Choroid plexus epithelial cell (primary cell): ENCODE measurements at regions not wholly inside any gene's neighbourhood (a gene's known extent, or its start where the extent isn't known, plus 50 kb on each side); places are given as distances from the start of the nearest gene placed in this dataset.

ENCODE experiments used
- DNase-seq: peaks from one replicate; pipeline ENCODE4 v3.0.0-alpha.2; 2010; ENCODE audit warnings: low read depth
- H3K4me3 ChIP-seq: 2 replicates; pipeline ENCODE4 v1.5.1; 2011; ENCODE audit warnings: low read depth, mild to moderate bottlenecking, control low read depth, low read length, moderate library complexity
- TF ChIP-seq, protein P1 (sequence below): conservative IDR thresholded peaks from 2 replicates; pipeline ENCODE4 v1.5.1; 2011; ENCODE audit warnings: low read depth, mild to moderate bottlenecking, control low read depth, inconsistent platforms, low read length, moderate library complexity

DNA sequence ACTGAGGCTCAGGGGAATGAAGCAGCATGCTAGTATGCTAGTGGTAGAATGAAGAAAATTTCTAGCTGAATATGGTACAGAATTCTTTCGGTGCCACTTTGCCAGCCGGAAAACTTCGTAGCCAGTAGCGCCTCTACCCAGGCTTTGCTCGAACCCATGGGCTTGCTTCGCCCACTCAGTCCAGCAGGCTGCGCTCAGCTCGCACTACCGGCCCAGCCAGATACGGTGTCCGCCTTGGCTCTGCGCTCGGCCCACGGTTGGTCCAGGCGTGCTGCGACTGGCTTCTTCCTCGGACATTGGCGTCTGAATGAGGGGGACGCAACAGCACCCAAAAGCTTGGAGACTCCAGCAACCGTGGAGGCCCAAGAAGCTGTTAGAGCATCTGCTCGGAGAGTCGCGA is 372.5 kb upstream of the CDH8 start:
- TF ChIP-seq, protein P1, sequence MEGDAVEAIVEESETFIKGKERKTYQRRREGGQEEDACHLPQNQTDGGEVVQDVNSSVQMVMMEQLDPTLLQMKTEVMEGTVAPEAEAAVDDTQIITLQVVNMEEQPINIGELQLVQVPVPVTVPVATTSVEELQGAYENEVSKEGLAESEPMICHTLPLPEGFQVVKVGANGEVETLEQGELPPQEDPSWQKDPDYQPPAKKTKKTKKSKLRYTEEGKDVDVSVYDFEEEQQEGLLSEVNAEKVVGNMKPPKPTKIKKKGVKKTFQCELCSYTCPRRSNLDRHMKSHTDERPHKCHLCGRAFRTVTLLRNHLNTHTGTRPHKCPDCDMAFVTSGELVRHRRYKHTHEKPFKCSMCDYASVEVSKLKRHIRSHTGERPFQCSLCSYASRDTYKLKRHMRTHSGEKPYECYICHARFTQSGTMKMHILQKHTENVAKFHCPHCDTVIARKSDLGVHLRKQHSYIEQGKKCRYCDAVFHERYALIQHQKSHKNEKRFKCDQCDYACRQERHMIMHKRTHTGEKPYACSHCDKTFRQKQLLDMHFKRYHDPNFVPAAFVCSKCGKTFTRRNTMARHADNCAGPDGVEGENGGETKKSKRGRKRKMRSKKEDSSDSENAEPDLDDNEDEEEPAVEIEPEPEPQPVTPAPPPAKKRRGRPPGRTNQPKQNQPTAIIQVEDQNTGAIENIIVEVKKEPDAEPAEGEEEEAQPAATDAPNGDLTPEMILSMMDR, result no peak
- no peak for DNase-seq
- no peak overlapping the region for H3K4me3 ChIP-seq

DNA sequence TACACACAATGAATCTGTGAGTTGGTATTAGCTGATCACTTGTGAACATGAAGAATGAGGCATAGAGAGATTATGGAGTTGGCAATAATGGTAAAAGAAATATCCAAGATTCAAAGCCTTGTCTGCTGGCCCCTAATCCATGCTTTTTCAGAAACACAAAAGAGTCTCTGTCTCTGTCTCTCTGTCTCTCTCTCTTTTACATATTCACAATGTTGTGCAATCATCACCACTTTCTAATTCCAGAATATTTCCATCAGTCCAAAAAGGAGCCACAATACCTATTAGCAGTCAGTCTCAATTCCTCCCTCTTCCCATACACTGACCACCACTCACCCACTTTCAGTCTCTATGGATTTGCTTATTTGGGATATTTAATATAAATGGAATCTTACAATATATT is 370.1 kb upstream of the CDH8 start:
- TF ChIP-seq, protein P1, result no peak
- no peak overlapping the region for H3K4me3 ChIP-seq
- no peak for DNase-seq

DNA sequence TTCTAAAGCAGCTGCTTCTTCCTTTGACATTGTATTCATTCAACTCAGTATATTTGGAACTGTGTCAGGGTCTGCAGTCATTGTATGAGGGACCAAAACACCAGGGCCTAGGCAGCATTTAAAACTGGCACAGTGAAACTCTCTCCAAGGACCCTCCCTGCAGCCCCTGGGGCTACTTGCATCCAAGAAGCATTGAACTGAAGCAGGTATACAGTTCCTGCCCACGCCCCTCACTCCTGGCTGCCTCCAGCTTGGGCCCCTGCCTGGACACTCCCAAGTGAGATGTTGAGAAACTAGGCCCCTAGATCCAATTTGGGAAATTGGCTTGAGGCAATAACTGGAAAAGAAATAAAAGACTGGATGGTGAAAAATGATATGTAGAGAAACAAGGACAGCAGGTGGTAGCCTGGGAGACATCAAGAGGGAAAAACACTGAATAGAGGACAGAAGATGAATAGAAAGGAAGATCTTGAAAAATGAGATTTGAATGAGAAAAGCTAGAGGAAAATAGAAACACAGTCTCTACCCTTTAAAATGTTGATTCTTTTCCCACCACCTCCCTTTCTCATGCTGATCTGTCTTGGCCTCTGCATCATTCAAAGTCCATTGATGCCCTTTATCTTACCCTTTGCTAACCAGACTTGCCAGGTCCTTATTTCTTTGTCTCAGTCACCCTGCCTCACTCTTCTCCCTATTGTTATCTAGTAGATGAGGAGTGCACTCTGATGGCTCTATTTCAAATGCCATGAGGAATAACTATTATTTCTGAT is 368.8 kb upstream of the CDH8 start:
- H3K4me3 ChIP-seq, result no peak overlapping the region
- TF ChIP-seq, protein P1, result no peak

DNA sequence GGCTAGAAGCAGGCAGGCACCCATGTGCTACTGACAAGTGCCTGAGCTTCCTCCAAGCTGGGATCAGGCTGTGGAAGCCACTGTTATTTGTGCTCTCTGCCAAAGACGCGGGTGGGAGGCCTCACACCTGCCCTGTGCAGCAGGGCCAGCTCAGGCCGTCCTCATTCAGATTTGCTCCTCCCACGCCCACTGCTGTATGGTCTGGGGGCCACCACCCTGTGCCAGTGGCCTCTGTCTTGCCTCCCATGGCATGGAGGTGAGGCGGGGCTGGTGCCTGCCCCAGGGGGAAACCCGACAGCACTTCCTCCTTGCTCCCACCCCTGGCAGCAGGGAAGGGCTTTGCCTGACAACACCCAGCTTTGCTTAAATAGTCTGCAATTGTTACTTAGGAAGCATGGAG is 356.5 kb upstream of the CDH8 start:
- TF ChIP-seq, protein P1, result no peak

More for the DNA sequence above, 368.8 kb upstream of the CDH8 start:
- no peak for DNase-seq

DNA sequence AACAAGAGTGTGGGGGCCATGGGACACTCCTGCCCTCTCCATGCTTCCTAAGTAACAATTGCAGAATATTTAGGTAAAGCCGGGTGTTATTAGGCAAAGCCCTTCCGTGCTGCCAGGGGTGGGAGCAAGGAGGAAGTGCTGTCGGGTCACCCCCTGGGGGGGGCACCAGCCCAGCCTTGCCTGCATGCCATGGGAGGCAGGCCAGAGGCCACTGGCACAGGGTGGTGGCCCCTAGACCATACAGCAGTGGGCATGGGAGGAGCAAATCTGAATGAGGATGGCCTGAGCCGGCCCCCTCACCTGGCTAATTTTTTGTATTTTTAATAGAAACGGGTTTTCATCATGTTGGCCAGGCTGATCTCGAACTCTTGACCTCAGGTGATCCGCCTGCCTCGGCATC is 355.7 kb upstream of the CDH8 start:
- no peak overlapping the region for H3K4me3 ChIP-seq
- TF ChIP-seq, protein P1, result no peak
- no peak for DNase-seq

More for the DNA sequence above, 356.5 kb upstream of the CDH8 start:
- no peak overlapping the region for H3K4me3 ChIP-seq
- no peak for DNase-seq

DNA sequence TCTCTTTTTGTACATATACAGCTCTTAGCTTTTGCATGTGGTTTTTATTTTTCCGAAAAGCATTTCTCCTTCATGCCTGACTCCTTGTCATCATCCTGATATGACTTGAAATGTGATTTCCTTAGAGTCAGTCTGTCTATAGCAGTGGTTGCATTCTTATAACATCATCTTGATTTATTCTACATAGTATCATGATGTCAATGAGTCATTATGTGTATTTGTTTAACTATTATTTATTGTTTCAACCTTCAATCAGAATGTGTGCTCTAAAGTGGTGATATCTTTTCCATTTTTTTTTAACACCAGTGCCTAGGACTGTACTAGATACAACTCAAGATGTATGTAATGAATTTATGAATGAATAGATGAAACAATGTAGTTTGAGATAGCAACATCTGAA is 354.9 kb upstream of the CDH8 start:
- H3K4me3 ChIP-seq, result no peak overlapping the region
- TF ChIP-seq, protein P1, result no peak
- DNase-seq, result no peak

DNA sequence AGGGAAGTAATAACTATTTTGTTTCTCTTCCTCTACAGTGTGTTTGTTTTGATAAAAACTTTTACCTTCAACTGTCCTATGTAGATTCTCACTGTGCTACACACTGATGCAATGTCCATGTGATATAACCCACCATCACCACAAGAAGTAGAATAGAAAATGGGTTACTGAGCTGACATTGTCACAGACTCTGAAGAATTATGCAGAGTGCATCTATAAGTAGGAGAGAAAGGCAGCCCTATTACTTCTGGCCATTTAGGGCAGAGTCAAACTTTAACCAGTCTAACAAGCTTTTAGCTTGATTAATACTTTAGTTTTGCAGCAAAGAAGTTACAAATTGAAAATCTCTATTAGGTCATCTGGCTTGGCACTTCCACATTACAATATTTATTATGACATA is 354.0 kb upstream of the CDH8 start:
- no peak for DNase-seq
- TF ChIP-seq, protein P1, result no peak
- no peak overlapping the region for H3K4me3 ChIP-seq
